K562 (cell line): ENCODE measurements at regions not wholly inside any gene's neighbourhood (a gene's known extent, or its start where the extent isn't known, plus 50 kb on each side); places are given as distances from the start of the nearest gene placed in this dataset.

Experiments
- DACH1 ChIP-seq: fragments of 450-650 bp; IDR thresholded peaks from 2 replicates; pipeline ENCODE4 v1.6.1; 2018; ENCODE audit not compliant: partially characterized antibody
- HDAC2 ChIP-seq: fragments of 450-650 bp; IDR thresholded peaks from 2 replicates; pipeline ENCODE4 v1.6.1; 2016; ENCODE audit warnings: mild to moderate bottlenecking
- PRMT5 ChIP-seq: sonication (generic); formaldehyde crosslinking; IDR thresholded peaks from 2 replicates; pipeline ENCODE4 v1.5.0; 2020; ENCODE audit warnings: missing genetic modification reagents
- RBBP5 ChIP-seq: fragments of 200-600 bp; sonication (generic); IDR thresholded peaks from 2 replicates; pipeline ENCODE4 v1.6.1; 2012; ENCODE audit warnings: borderline replicate concordance, mild to moderate bottlenecking, low read length, control low read depth, inconsistent platforms; ENCODE audit not compliant: insufficient read depth, poor library complexity, severe bottlenecking

GRCh38 chr4:63983224-63983623, 426.0 kb downstream of the TECRL start:
- TF ChIP-seq RBBP5 (no peak), PRMT5 (CRISPR knock-in tag) (no peak), HDAC2 (no peak), DACH1 (no peak)
